Neural progenitor cell (in vitro differentiated cells): ENCODE measurements at regions not wholly inside any gene's neighbourhood (a gene's known extent, or its start where the extent isn't known, plus 50 kb on each side); places are given as distances from the start of the nearest gene placed in this dataset.

Experiments
- EZH2 ChIP-seq: fragments of 200-600 bp; sonication (generic); IDR thresholded peaks from 2 replicates; pipeline ENCODE4 v1.6.1; 2017; ENCODE audit warnings: antibody characterized with exemption, mild to moderate bottlenecking, moderate library complexity
- EZH2phosphoT487 ChIP-seq: fragments of 200-600 bp; sonication (generic); IDR thresholded peaks from 2 replicates; pipeline ENCODE4 v1.6.1; 2017; ENCODE audit warnings: antibody characterized with exemption
- TF ChIP-seq, protein P1 (sequence below): fragments of 200-600 bp; sonication (generic); IDR thresholded peaks from 2 replicates; pipeline ENCODE4 v1.5.1; 2017; ENCODE audit warnings: antibody characterized with exemption, mild to moderate bottlenecking

DNA sequence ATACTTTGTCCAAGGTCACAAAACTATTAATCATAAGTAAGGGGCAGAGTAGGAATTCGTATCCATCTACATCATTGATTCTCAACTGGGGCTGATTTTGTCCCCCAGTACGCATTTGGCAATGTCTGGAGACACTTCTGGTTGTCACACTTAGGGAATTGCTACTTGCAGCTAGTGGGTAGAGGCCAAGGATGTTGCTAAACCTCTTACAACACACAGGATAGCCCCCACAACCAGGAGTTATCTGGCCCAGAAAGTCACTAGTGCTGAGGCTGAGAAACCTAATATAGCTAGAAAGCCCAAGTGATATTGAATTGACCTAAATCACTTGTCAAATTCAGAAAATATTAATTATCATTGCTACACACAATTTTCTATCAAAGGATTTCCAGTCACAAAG lies 120.4 kb upstream of the ABCA1 start:
- TF ChIP-seq, protein P1, sequence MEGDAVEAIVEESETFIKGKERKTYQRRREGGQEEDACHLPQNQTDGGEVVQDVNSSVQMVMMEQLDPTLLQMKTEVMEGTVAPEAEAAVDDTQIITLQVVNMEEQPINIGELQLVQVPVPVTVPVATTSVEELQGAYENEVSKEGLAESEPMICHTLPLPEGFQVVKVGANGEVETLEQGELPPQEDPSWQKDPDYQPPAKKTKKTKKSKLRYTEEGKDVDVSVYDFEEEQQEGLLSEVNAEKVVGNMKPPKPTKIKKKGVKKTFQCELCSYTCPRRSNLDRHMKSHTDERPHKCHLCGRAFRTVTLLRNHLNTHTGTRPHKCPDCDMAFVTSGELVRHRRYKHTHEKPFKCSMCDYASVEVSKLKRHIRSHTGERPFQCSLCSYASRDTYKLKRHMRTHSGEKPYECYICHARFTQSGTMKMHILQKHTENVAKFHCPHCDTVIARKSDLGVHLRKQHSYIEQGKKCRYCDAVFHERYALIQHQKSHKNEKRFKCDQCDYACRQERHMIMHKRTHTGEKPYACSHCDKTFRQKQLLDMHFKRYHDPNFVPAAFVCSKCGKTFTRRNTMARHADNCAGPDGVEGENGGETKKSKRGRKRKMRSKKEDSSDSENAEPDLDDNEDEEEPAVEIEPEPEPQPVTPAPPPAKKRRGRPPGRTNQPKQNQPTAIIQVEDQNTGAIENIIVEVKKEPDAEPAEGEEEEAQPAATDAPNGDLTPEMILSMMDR: no peak
- TF ChIP-seq EZH2 (no peak), EZH2phosphoT487 (no peak)
